ENCODE measurements at regions not wholly inside any gene's neighbourhood (a gene's known extent, or its start where the extent isn't known, plus 50 kb on each side); places are given as distances from the start of the nearest gene placed in this dataset.
"Not testable (repeated sequence)": the region's sequence is repeated elsewhere in the genome, so short reads cannot be mapped to it uniquely, and the experiment has no call there.

DNA sequence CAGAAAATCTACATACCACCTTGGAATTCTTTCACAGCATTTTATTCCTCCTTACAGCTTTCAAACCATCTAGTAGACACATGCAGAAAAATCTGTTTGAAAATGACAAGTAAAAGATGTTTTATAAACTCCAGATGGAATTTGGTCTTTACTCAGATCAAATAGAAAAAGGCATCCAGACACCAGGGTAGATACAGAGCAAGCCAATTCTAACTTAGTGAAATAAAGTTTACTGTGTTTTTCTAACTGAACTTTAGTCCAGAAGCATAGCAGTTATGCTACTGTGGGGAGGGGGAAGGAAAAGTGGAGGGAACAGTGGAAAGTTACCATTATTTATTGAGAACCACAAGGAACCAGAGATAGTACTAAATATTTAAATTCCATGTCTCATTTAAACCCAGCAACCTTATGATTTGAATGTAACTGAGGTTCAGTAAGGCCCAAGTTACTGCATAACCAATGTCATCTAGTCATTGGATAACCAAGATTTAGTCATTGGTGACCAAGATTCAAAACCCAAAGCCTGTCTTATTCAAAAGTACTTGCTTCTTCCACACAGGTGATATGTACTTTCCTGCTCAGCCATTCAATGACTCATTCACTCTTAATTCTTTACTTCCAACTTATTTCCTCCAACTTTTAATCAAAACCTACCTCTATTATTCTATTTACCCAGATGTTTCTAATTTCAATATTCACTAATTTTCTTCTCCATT is 57.7 kb downstream of the RAD51AP2 start:
- DNase-seq = no peak

DNA sequence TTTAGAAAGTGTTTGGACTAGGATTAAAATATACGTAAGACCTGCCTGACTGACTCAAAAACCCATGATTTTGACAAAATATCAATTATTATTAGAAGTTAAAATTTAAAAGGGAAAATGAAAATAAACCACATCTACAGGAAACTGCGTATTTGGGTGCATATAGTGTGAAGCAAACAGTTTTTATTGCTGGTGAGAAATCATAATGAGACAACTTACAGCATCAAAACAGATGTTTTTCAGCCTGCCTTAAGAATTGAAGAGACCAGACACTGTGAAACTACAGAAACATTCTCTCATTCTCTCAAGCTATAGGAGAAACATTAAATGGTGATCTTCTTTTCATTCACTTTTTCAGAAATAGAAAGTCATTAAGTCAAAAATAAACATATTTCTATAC is 62.9 kb downstream of the RAD51AP2 start:
- DNase-seq = no peak

DNA sequence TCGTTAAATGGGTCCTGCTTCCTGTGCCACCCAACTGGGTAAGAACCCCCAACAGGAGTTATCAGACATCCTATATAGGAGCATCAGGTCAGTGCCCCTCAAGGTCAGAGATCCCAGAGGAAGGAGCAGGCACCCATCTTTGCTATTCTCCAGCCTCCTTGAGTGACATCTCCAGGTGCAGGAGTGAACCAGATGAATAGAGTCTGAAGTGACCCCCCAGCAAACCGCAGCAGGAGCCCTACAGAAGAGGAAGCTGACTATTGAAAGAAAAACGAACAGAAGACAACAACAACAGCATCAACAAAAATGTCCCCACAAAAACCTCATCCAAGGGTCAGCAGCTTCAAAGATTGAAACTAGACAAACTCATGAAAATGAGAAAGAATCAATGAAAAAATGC is 72.0 kb downstream of the RAD51AP2 start:
- DNase-seq = not testable (repeated sequence)

DNA sequence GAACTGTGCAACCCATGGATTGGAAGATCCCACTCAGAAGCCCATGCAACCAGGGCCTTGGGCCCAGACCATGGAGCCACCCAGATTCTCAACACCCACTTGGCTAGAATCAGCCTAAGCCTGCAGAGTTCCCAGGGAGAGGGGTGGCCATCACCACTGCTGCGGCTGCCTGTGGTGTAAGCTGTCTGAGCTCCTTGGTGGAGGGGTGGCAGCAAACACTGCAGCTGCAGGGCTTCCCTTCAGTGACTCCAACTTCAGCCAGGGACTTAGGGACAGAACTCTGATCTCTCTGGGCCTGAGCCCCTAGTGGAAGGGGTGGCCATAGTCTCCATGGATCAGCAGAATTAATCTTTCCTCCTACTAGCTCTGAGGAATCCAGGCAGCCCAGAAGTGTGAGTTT is 72.5 kb downstream of the RAD51AP2 start:
- no peak for DNase-seq

DNA sequence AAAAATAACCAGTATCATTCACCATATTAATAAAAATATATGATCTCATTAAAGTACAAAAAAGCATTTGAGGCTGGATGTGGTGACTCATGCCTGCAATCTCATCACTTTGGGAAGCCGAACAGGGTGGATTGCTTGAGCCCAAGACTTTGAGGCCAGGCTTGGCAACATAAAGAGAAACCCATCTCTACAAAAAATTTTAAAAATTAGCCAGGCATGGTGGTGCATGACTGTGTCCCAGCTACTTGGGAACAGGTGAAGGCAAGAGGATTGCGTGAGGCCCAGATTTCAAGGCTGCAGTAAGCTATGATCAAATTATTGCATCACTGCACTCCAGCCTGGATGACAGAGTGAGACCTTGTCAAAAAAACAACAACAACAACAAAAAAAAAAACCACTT is 75.9 kb downstream of the RAD51AP2 start:
- DNase-seq = no peak

DNA sequence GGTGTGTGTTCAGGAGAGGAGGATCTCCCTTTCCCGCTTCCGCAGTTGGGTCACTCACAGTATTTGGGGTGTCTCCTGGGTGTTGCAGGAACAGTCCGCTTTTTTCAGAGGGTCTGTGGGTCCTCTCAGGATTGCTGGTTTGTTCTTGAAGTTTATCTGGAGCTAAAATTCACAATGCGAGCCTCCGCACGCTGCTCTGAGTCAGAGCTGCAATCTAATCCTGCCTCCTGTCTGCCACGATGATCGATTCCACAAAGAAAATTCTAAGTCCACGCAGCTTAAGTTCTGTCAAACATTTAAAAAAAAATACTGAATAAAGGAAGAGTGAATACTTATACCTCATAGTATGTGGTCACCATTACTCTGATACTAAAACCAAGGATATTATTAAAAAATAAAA is 76.5 kb downstream of the RAD51AP2 start:
- DNase-seq = no peak

DNA sequence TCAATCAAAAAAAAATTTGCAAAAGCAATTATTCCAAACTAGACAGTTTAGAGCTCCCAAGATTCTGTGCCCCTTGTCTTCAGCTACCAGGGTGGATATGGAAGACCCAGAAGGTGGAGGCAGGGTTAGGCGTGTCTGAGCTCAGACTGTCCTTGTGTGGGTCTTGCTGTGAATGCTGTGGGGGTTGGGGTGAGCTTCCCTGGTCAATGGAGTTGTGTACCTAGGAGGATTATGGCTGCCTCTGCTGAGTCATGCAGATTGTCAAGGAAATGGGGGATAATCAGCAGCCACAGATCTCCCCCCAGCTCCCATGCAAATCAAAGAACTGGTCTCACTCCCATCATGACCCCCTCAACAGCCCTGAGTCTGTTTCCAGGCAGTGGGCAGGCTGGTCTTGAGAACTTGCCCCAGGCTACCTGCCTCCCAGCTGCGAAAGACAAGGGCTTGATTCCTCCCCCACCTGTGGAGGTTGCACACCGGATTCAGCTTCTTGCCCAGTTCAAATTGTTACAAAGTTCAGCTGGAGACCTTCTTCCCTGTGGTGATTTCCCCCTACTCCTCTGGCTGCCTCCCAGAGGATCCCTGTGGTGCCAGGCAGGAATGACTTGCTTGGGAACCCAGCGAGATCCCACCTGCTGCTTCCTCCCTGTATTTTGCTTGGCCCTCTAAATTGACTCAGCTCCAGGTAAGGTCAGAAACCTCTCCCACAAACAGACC is 77.0 kb downstream of the RAD51AP2 start:
- no peak for DNase-seq

DNA sequence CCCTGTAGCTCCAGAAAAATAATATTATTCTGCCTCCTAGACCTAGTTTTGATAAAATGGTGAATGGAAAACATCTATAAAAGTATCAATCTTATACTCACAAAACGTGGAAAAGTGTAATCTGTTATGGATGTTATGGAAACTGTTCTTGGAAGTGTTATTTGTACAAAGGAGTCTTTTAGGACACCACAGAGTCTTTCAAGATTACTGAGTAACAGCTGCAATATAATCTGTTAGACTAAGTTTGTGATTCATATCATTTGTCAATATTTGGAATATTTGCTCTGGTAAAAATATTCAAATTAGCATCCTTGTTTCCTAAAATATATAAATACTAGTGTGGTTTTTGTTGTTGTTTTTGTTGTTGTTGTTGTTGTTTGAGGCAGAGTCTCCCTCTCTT is 87.9 kb downstream of the RAD51AP2 start:
- DNase-seq = no peak

DNA sequence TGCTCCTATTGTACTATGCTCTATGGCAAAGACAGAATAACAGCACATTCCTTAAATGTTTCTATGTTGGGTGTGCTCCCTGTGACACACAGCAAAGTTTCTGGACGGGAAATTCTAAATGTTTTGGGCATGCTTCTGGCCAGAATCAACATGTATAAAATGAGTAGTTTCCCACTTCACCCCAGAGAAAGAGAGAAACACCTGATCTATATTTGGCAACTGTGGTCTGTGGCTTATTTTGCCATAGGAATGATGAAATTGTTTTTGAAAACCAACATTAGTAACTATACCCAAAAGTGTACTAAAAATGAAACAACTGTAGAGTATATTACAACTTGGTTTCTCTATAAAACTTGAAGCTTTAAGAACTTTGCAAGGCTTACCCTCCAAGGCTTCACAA is 89.1 kb downstream of the RAD51AP2 start:
- no peak for DNase-seq

DNA sequence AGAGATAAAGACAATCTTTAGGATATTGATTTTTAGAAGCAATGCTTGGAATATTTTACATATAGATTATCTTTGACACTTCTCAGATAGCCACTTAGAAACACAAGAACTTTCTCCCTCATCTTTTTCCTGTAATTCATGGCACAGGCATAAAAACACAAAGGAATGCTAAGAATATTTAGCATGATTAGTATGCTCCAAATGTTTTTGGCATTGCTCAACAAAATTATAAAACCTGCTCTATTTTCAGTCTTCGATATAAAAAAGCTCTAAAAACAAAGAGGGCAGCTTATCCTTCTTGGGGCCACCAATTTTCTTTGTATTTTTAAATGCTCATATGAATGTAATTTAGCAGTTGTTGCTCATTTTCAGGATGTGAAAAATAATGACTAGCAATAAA is 90.8 kb downstream of the RAD51AP2 start:
- DNase-seq = no peak

DNA sequence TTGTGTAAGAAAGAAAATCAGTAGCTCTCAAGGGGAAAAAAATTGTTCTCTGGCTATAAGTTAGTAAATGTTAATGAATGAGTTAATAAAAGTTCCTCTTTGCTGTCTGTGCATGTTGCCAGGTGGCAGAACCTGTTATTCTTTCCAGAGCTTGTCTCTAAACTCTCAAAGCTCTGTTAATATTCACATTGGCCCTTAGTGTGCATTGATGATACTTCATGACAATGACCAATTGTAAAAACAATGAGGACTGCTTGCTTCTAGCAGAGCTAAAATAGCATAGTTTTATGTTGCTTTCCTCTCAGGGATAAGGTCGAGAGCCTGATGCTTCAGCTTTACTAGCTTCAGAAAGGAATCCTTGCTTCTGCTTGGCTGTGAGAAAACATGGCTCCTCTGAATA is 91.5 kb downstream of the RAD51AP2 start:
- no peak for DNase-seq

DNA sequence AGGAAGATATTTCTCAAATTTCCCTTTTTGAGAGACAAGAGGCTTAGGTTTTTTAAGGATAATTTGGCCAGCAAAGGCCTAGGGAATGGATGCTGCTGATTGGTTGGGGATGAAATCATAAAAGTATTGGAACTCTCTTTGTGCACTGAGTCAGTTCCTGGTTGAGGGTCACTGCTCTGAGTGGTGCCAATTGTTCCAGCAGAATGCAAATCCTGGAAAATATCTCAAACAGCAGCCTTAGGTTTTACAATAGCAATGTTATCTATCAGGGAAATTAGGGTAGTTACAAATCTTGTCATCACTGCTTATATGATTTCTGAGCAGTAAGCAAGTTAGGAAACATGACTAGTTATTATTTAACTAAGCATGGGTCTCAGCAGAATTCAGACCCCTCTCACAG is 96.2 kb downstream of the RAD51AP2 start:
- no peak for DNase-seq

DNA sequence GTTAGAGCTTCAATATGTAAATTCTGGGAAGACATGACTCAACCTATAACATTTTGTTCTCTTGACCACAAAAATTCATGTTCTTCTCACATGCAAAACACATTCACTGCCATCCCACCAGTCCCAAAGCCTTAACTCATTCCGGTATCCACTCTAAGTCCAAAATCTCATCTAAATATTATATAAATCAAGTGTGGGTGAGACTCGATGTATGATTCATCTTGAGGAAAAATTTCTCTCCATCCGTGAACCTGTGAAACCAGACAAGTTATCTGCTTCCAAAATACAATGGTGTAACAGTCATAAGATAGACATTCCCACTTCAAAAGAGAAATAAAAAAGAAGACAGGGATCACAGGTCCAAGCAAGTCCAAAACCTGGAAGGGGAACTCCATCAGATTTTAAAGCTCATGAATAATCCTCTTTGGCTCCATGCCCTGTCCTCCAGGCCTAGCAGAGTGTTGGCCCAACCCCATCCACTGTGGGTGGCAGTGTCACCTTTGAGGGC is 101.3 kb downstream of the RAD51AP2 start:
- DNase-seq = no peak

DNA sequence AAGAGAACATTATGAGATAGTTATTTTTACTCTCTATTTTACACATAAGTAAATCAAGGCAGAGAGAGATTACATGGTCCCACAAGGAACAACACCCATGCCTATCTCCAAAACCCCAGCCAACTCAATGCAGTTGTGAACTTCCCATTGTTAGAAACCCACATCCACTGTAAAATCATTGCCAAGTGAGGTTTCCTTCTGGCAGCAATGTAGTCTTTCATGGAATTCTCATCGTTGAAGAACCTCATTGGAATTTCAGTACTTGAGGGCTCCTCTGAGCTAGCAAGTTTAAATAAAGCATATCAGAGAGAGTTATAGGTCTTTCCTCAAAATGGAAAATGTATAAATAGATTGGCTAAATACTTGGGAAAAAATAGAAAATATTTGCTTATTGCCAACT is 105.2 kb downstream of the RAD51AP2 start:
- DNase-seq = no peak

DNA sequence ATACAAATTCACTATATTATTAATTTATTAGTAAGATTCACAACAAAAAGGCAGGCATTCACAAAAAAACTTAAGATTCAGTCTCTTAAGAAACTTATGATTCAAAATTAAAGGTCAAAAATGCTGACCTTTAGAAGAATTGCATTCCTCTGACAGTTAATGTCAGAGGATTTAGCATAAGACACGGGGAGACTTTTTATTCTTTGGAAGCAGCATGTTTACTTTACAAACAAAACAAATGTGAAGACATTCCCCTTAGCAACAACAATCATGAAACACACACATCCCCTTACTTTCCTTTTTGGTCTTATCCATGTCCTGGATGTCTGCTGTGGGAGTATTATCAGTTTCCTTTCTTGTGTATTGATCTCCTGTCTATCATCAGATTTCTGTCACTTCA is 117.1 kb downstream of the RAD51AP2 start:
- no peak for DNase-seq

DNA sequence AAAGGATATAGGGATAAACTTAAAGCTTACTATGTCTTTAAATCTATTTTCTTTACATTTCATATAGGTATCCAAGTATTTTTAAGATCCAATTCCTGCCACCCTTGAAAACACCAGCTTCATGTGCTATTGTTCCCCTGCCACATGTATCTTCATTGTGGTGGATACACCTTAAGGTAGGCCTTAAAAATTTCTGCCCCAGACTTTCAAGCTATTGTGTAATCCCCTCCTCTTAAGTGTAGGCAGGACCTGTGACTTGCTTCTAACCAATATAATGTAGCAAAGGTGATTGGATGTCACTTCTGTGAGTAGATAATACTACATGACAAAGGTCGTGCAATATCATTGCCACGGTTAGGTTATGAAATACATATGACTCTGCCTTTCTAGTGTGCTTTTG is 119.5 kb downstream of the RAD51AP2 start:
- no peak for DNase-seq

DNA sequence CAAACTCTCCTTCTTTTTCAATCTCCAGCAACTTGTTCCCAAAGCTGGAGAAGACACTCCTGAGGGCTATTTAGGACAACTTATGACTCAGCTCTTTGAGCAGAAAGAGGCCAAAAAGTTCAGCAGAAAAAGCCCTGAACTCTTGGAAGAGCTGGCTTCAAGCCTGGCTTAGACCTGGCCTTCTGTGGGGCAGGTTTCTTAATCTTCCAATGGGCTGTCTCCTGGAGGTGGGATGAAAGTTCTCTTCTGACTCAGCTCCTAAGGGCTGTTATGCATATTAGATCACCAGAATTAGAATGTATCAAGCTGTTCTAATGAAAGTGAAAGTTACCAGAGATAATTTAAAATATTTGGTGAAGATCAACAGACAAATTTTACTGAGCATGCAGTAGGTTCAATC is 129.4 kb downstream of the RAD51AP2 start:
- no peak for DNase-seq

DNA sequence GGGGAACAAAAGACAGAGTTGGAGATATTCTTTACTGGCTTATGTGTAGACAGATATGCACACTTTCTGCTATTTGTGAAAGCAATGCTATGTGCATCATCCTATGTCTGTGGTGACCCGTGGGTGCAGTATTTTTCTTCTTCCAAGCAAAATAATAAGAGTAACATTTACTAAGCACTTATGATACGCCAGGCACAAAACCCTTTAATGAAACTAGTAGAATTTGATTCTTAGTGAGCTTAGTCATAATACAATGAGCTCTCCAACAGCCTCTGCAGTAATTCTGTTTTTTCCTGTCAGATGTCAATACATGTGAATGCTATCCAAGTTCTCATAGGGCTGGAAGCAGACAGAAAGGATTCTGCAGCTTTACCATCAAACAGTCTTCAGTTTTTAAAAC is 130.6 kb downstream of the RAD51AP2 start:
- no peak for DNase-seq

DNA sequence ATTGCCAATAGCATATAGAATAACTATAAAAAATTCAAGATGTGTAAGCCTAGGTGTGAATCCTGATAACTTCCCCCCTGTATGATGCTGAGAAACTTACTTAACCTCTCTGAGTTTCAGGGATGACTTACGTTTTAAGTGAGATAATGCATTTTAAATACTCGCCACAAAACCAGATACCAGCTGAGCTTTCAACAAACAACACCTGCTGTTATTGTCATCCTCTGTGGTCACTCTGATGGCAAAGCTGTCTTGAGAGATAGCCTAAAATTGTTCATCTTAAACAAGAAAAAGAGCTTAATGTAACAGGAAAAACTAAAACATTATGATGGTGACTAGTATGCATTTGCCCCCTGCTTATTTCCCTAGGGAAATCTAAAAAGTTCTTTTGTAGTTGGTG is 131.5 kb downstream of the RAD51AP2 start:
- no peak for DNase-seq

DNA sequence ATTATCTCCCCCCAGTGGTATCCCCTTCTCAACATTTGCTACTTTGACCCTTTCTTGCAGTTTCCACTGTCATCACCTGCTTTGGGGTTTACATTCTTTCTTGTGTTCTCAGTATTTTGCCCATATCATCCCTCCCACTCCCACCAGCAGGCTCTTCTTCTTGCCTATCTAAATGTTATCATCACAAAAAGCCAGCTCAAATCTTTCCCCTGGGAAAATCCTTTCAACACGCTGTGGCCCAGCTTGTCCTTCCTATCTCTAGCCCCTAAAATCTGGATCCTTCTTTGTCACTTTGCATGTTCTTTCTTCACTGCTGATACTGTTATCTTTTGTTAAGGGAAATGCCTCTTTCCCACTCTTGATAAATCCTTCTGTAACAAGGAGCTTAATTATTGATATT is 138.2 kb downstream of the RAD51AP2 start:
- no peak for DNase-seq

DNA sequence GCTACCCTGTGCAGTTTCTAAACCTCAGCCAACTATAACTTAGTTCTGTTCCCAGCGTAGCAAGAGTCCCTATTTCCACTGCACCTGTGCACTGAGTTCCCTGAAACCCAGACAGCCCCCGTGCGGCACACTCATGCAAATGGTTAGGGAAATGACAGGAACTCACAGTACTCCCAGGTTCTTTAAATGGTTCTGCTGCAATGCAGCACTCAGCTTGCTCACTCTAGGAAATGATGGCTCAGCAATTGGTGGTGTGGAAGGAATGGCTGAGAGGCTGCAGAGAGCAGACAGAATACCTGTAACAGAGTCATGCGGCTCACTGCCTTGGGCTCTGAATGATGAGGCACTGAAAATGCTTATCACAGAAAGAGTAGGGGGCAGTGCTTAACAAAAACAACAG is 143.0 kb downstream of the RAD51AP2 start:
- no peak for DNase-seq

DNA sequence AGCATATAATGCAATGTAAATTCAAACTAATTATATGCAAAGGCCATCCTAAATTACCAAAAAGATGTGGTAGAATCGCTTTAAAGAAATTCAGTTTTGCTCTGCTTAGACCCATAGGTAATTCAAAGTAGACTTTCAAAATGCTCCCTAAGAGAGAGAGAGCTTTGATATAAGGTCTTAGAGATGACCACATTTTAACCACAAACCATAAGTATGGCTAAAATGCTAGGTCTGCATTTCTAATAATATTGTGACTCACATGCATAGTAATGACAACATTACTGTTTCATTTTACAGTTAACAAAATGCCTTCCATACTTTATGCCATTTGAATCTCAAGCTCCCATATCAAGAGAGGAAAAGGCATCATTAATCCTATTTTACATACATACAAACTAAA is 144.5 kb downstream of the RAD51AP2 start:
- no peak for DNase-seq

DNA sequence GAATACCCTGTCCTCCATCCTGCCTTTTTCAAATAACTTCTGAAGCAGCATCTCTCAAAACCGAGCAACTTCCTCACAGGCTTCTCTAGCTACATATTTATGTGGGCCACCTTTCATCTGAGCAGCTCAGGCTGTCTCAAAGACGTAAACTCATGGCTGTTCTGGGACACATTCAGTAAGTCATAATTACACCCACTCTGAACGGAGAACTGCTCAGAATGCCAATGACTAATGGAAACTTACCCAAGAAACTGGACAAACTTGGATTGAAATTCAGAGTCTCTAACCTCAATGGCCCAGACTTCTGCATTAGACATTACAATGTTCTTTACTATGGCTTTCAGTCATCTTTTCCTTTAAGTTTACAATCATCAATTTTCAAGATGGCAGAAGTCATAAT is 145.2 kb downstream of the RAD51AP2 start:
- DNase-seq = no peak

DNA sequence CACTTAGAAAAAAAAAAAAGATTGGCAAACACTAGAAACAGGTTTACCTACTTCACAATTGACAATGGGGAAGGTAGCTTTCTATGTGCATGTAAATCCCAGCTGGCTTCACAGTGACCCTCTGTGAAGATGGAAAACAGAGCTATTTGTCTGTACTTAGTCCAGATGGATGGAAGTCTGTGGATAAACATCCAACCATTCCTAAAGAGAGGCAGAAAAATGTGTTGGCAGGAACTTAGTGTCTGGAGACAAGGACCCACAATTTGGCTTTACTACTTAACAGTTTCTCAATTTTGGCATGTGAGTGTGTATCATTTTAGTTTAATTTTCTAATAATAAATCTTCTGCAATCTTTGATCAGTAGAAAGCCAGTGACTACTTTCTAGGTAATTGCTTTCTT is 154.4 kb downstream of the RAD51AP2 start:
- DNase-seq = no peak

DNA sequence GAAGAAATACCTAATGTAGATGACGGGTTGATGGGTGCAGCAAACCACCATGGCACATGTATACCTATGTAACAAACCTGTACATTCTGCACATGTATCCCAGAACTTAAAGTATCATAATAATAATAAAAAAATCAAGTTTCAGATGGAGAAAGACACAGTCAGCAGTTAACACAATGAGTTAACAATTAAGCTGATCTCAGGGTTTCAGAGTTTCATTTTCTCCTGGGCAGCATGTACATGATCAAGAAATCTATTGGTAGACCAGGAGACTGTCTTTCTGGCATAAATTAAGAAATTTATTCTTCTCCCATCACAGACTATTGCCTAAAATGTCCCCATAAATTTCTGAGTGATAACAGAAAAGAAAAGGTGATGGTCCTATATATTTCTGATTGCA is 155.3 kb downstream of the RAD51AP2 start:
- no peak for DNase-seq

Data from NCI-H524 (cell line).